ENCODE measurements at regions not wholly inside any gene's neighbourhood (a gene's known extent, or its start where the extent isn't known, plus 50 kb on each side); places are given as distances from the start of the nearest gene placed in this dataset.

- WGBS, 2 donors: 62 to 75% methylated on average over 5 of the region's 5 CpGs
- no peaks in the 10 kb centered on the region for H3K27me3 ChIP-seq
- DNase-seq: no peak
- peaks cover 0 to 5% (median 0%) of the 10 kb centered on the region in 3 donors for H3K4me1 ChIP-seq
- H3K36me3 ChIP-seq: no peaks in the 10 kb centered on the region
- no peak overlapping the region for H3K27ac ChIP-seq
- intact Hi-C loops (cut with DNase I): no loop called here
- H3K4me3 ChIP-seq: no peak overlapping the region
- TF ChIP-seq POLR2A (IDR thresholded peaks at IDR 0.05): no peak
- TF ChIP-seq, protein P1, sequence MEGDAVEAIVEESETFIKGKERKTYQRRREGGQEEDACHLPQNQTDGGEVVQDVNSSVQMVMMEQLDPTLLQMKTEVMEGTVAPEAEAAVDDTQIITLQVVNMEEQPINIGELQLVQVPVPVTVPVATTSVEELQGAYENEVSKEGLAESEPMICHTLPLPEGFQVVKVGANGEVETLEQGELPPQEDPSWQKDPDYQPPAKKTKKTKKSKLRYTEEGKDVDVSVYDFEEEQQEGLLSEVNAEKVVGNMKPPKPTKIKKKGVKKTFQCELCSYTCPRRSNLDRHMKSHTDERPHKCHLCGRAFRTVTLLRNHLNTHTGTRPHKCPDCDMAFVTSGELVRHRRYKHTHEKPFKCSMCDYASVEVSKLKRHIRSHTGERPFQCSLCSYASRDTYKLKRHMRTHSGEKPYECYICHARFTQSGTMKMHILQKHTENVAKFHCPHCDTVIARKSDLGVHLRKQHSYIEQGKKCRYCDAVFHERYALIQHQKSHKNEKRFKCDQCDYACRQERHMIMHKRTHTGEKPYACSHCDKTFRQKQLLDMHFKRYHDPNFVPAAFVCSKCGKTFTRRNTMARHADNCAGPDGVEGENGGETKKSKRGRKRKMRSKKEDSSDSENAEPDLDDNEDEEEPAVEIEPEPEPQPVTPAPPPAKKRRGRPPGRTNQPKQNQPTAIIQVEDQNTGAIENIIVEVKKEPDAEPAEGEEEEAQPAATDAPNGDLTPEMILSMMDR (IDR thresholded peaks at IDR 0.05): no peak
- no peaks in the 10 kb centered on the region for H3K9me3 ChIP-seq
Measured at GRCh38 chr3:174767406-174767805, 91.7 kb upstream of the NAALADL2 start.

- Histone ChIP-seq H3K27ac (no peak overlapping the region), H3K27me3 (no peaks in the 10 kb centered on the region), H3K36me3 (no peaks in the 10 kb centered on the region), H3K9me3 (no peaks in the 10 kb centered on the region), H3K4me3 (no peak overlapping the region), H3K4me1 (peaks cover 0 to 5% (median 0%) of the 10 kb centered on the region in 3 donors)
- intact Hi-C loops (cut with DNase I): no loop called here
- 29 to 33% methylated on average over 5 of the region's 5 CpGs for WGBS, 2 donors
- DNase-seq: no peak
- TF ChIP-seq, protein P1 (IDR thresholded peaks at IDR 0.05): no peak
- no peak for TF ChIP-seq POLR2A (IDR thresholded peaks at IDR 0.05)
Measured at GRCh38 chr3:174767853-174768382, 91.2 kb upstream of the NAALADL2 start.

- 60 to 78% methylated on average over 2 of the region's 2 CpGs for WGBS, 2 donors
- Histone ChIP-seq H3K4me3 (no peak overlapping the region), H3K9me3 (no peaks in the 10 kb centered on the region), H3K27me3 (no peaks in the 10 kb centered on the region), H3K36me3 (no peaks in the 10 kb centered on the region), H3K27ac (no peak overlapping the region), H3K4me1 (peaks cover 0 to 5% (median 0%) of the 10 kb centered on the region in 3 donors)
- TF ChIP-seq, protein P1 (IDR thresholded peaks at IDR 0.05): no peak
- TF ChIP-seq POLR2A (IDR thresholded peaks at IDR 0.05): no peak
- intact Hi-C loops (cut with DNase I): no loop called here
- DNase-seq: no peak
Measured at GRCh38 chr3:174769171-174769570, 90.0 kb upstream of the NAALADL2 start.

DNA sequence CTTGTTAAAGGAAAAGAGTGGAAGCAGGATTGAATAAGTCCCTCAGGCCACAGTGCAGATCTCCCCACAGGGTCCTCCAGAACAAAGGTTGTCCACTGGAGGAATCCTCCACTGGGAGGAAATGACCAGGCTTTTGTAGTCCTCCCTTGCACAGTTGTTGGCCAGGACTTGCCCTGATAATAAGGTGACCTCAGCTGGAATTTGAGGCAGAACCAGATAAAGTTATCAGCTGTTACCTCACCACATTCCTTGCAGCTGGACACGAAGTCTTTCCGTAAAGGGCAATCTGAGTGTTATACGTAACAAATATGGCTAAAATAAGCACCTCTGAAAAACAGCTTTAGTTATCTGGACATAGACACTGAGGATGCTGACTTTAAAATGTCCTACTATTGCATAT lies 83.5 kb upstream of the NAALADL2 start:
- Histone ChIP-seq H3K4me3 (no peak overlapping the region), H3K36me3 (no peaks in the 10 kb centered on the region), H3K4me1 (no peaks in the 10 kb centered on the region), H3K27ac (no peak overlapping the region), H3K9me3 (no peaks in the 10 kb centered on the region), H3K27me3 (no peaks in the 10 kb centered on the region)
- intact Hi-C loops (cut with DNase I): no loop called here
- no peak for TF ChIP-seq POLR2A (IDR thresholded peaks at IDR 0.05)
- TF ChIP-seq, protein P1 (IDR thresholded peaks at IDR 0.05): no peak
- WGBS, 2 donors: 84 to 89% methylated on average over 3 of the region's 3 CpGs
- DNase-seq: no peak

- Histone ChIP-seq H3K4me1 (no peaks in the 10 kb centered on the region), H3K27me3 (no peaks in the 10 kb centered on the region), H3K9me3 (no peaks in the 10 kb centered on the region), H3K27ac (no peak overlapping the region), H3K4me3 (no peak overlapping the region), H3K36me3 (no peaks in the 10 kb centered on the region)
- intact Hi-C loops (cut with DNase I): no loop called here
- no peak for DNase-seq
- 59 to 68% methylated on average over 4 of the region's 4 CpGs for WGBS, 2 donors
- TF ChIP-seq POLR2A (IDR thresholded peaks at IDR 0.05): no peak
- TF ChIP-seq, protein P1 (IDR thresholded peaks at IDR 0.05): no peak
Measured at GRCh38 chr3:174776123-174776522, 83.0 kb upstream of the NAALADL2 start.

Measured in esophagus squamous epithelium (tissue), 5 donors.